Calu3 (cell line): ENCODE measurements at regions not wholly inside any gene's neighbourhood (a gene's known extent, or its start where the extent isn't known, plus 50 kb on each side); places are given as distances from the start of the nearest gene placed in this dataset.

ENCODE experiments used
- BruUV-seq: library from RNA; stranded (reverse); fragments of 400-500 nt; replicated peaks from 2 replicates; lab custom pipeline; 2021; lab: Mats Ljungman, UMichigan
- CTCF ChIA-PET: fragments of 300-600 bp; sonication (Branson Sonifier 250); formaldehyde crosslinking; loops from one replicate; lab custom pipeline; 2022; ENCODE audit warnings: antibody characterized with exemption; lab: Charles Lee
- DNase-seq: peaks from one replicate; pipeline ENCODE4 v3.0.0; 2022
- H3K27ac Mint-ChIP-seq: one replicate; pipeline ENCODE4 v1.8.0; 2022; ENCODE audit warnings: mixed read lengths; ENCODE audit not compliant: unreplicated experiment
- H3K27me3 Mint-ChIP-seq: one replicate; pipeline ENCODE4 v1.8.0; 2022; ENCODE audit warnings: mixed read lengths; ENCODE audit not compliant: unreplicated experiment
- H3K36me3 Mint-ChIP-seq: one replicate; pipeline ENCODE4 v1.8.0; 2022; ENCODE audit warnings: mild to moderate bottlenecking, moderate library complexity, mixed read lengths; ENCODE audit not compliant: insufficient read depth, unreplicated experiment
- H3K4me1 Mint-ChIP-seq: one replicate; pipeline ENCODE4 v1.8.0; 2022; ENCODE audit warnings: mild to moderate bottlenecking, low read depth, mixed read lengths; ENCODE audit not compliant: unreplicated experiment
- H3K4me3 Mint-ChIP-seq: one replicate; pipeline ENCODE4 v1.8.0; 2022; ENCODE audit warnings: mild to moderate bottlenecking, low read depth, moderate library complexity, mixed read lengths; ENCODE audit not compliant: unreplicated experiment
- H3K9me3 Mint-ChIP-seq: one replicate; pipeline ENCODE4 v1.8.0; 2022; ENCODE audit warnings: low read depth, mixed read lengths; ENCODE audit not compliant: unreplicated experiment
- CTCF ChIP-seq: fragments of 200-600 bp; IDR thresholded peaks from one replicate; pipeline ENCODE4 v1.8.0; 2022; ENCODE audit warnings: antibody characterized with exemption; ENCODE audit not compliant: unreplicated experiment
- intact Hi-C: fragments of 100-400 bp; cut with micrococcal nuclease; formaldehyde crosslinking; loops from one replicate; pipeline ENCODE4 v1.10.0; 2022; ENCODE audit not compliant: unreplicated experiment

GRCh38 chr10:6996431-6996830 is 414.4 kb downstream of the SFMBT2 start:
- BruUV-seq: no TSS peak
- intact Hi-C loops: no loop called here
- Mint-ChIP-seq H3K4me1 (no peaks in the 10 kb centered on the region), H3K9me3 (no peaks in the 10 kb centered on the region), H3K36me3 (no peaks in the 10 kb centered on the region), H3K27ac (no peak overlapping the region), H3K27me3 (peaks cover 82% of the 10 kb centered on the region), H3K4me3 (no peak overlapping the region)
- no peak for DNase-seq
- no peak for TF ChIP-seq CTCF
- CTCF ChIA-PET: no interaction called here

- Mint-ChIP-seq H3K36me3 (no peaks in the 10 kb centered on the region), H3K4me1 (no peaks in the 10 kb centered on the region), H3K9me3 (no peaks in the 10 kb centered on the region), H3K27ac (no peak overlapping the region), H3K4me3 (no peak overlapping the region), H3K27me3 (peaks cover 76% of the 10 kb centered on the region)
- no TSS peak for BruUV-seq
- intact Hi-C loops: no loop called here
- DNase-seq: no peak
- CTCF ChIA-PET: interaction anchor here (0.7 kb wide), 1 partner anchor 32 kb away, joined by 3 read pairs; no protein-coding TSS in a partner anchor
- no peak for TF ChIP-seq CTCF
Observed at GRCh38 chr10:6995831-6996230, 415.0 kb downstream of the SFMBT2 start.

- Mint-ChIP-seq H3K9me3 (no peaks in the 10 kb centered on the region), H3K4me1 (no peaks in the 10 kb centered on the region), H3K4me3 (no peak overlapping the region), H3K36me3 (no peaks in the 10 kb centered on the region), H3K27me3 (peaks cover 72% of the 10 kb centered on the region), H3K27ac (no peak overlapping the region)
- CTCF ChIA-PET: interaction anchor here (0.7 kb wide), 1 partner anchor 33 kb away, joined by 3 read pairs; no protein-coding TSS in a partner anchor
- BruUV-seq: no TSS peak
- no peak for TF ChIP-seq CTCF
- no peak for DNase-seq
- intact Hi-C loops: no loop called here
Observed at GRCh38 chr10:6995341-6995740, 415.3 kb upstream of the PRKCQ start.

- Mint-ChIP-seq H3K27me3 (peaks cover 27% of the 10 kb centered on the region), H3K9me3 (no peaks in the 10 kb centered on the region), H3K27ac (no peak overlapping the region), H3K36me3 (no peaks in the 10 kb centered on the region), H3K4me3 (no peak overlapping the region), H3K4me1 (no peaks in the 10 kb centered on the region)
- intact Hi-C loops: no loop called here
- TF ChIP-seq CTCF: no peak
- DNase-seq: no peak
- CTCF ChIA-PET: interaction anchor here (0.7 kb wide), 1 partner anchor 491 kb away, joined by 3 read pairs; no protein-coding TSS in a partner anchor
- BruUV-seq: no TSS peak
Observed at GRCh38 chr10:6990891-6991290, 410.8 kb upstream of the PRKCQ start.
